ENCODE measurements at regions not wholly inside any gene's neighbourhood (a gene's known extent, or its start where the extent isn't known, plus 50 kb on each side); places are given as distances from the start of the nearest gene placed in this dataset.
"Not testable (repeated sequence)": the region's sequence is repeated elsewhere in the genome, so short reads cannot be mapped to it uniquely, and the experiment has no call there.

DNA sequence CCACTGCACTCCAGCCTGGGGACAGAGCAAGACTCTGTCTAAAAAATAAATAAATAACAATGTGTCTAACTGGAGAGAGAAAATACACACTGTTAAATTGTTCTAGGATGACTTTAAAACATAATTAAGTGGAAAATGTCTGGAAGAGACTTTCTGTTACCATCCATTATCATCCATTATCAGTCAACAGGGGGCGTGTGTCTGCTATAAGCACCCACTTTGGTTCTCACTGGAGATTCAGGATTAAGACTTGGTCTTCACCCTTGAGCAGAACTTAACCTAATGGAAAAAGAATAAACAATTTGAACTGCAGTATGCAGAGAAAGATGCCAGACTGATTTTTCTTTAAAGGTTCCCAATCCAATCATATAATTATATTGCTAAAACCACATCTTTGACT, 999.8 kb upstream of the GYPC start:
- intact Hi-C loops (cut with DNase I): no loop called here
- no peak for DNase-seq (ENCODE audit: low spot score)

DNA sequence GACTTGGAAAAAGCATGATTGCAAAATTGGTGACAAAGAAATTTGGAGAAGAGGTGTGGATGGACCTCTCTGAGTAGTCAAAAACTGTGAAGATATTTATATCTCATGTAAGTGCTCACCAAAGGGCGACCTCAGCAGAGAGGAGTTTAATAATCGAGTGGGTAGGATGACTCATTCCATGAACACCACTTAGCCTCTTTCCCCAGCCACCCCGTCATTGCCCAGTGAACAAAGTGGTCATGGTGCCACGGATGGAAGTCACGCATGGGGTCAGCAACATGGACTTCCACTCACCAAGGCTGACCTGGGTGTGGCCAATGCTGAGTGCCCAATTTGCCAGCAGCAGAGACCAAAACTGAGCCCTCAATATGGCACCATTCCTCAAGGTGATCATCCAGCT, 997.4 kb upstream of the GYPC start:
- no peak for DNase-seq (ENCODE audit: low spot score)
- intact Hi-C loops (cut with DNase I): no loop called here

DNA sequence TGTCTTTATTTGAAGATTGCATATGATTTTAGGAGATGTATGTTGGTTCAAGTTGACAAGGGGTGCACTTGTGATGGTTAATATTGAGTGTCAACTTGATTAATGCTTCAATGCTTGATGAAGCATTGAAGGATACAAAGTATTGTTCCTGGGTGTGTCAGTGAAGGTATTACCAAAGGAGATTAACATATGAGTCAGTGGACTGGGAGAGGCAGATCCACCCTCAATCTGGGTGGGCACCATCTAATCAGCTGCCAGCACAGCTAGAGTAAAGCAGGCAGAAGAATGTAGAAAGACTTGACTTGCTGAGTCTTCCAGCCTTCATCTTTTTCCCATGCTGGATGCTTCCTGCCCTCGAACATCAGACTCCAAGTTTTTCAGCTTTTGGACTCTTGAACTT, 995.6 kb upstream of the GYPC start:
- DNase-seq (ENCODE audit: low spot score); intact Hi-C loops (cut with DNase I): not testable (repeated sequence)

GRCh38 chr2:125667630-125668029, 988.3 kb upstream of the GYPC start:
- intact Hi-C loops (cut with DNase I): no loop called here
- no peak for DNase-seq (ENCODE audit: low spot score)

GRCh38 chr2:125679903-125680302, 976.1 kb upstream of the GYPC start:
- intact Hi-C loops (cut with DNase I): no loop called here
- DNase-seq (ENCODE audit: low spot score): no peak

DNA sequence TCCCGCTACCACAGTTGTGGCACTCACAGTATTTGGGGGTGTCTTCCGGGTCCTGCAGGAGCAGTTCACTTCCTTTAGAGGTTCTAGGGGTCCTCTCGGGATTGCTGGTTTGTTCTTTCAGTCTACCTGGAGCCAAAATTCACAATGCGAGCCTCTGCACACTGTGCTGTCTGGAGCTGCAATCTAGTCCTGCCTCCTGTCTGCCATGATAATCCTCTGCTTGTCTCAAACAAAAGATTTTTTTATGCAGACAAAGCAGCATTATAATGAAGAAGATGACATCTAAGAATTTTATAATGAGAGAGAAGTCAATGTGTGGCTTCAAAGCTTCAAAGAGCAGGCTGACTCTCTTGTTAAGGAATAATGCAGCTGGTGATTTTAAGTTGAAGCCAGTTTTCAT, 975.1 kb upstream of the GYPC start:
- intact Hi-C loops (cut with DNase I): no loop called here
- DNase-seq (ENCODE audit: low spot score): no peak

GRCh38 chr2:125681576-125681975, 974.4 kb upstream of the GYPC start:
- DNase-seq (ENCODE audit: low spot score): no peak
- intact Hi-C loops (cut with DNase I): no loop called here

- no peak for DNase-seq (ENCODE audit: low spot score)
- intact Hi-C loops (cut with DNase I): no loop called here
Measured at GRCh38 chr2:125681976-125682805, 973.8 kb upstream of the GYPC start.

DNA sequence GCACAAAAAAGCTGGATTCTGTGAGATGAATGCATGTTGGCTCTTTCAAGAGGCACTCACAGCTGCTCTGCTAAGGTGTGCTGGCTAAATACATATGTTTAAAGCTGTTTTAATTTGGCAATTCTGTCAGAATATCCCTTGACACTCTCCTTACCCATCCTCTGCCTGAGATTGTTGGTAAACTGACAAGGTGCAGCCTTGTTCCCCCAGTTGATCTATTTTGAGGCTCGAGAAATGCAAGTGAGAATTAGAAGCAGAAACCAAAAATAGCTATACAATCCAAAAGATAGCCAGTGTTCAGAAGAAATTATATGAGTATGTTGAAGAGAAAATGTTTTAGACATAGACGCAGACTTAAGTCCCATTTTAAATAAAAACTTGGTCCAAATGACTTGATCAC, 971.7 kb upstream of the GYPC start:
- DNase-seq (ENCODE audit: low spot score): no peak
- intact Hi-C loops (cut with DNase I): no loop called here

GRCh38 chr2:125684932-125685331, 971.0 kb upstream of the GYPC start:
- intact Hi-C loops (cut with DNase I): no loop called here
- DNase-seq (ENCODE audit: low spot score): no peak

DNA sequence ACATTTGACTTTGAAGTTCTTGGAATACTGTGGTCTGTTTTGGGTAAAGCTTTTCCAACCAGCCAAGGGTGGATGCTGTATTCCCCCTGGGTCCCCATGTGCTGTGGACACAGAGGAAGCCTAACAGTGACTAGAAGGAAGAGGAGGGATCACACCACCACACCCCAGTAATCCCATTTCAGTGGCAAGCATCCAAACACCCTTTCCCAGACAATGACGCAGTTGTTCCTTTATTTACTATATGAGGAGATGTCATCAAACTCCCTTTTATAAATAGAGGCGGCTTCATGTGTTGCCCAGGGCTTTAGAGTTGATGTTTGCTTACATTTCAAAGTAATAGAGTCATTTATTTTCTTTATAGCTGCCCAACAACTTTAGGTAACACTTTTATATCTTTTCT, 959.4 kb upstream of the GYPC start:
- no peak for DNase-seq (ENCODE audit: low spot score)
- intact Hi-C loops (cut with DNase I): no loop called here

- intact Hi-C loops (cut with DNase I): no loop called here
- DNase-seq (ENCODE audit: low spot score): no peak
Measured at GRCh38 chr2:125698280-125698679, 957.7 kb upstream of the GYPC start.

DNA sequence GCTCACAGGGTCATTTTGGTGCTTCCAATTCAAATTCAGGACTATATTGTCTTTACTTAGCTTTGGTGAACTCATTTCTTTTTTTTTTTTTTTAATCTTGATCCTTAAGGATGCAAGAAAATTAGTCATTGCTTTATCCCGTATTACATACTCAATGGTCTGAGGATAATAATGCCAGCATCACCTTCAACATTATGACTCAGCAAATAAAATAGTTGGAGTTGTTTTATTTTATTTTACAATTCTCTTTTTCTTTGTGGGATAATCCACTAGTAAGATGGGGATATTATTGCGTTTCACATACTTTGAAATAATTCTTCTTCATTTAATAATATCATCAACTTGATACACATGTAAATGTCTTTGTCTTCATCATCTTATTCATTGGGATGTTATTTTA, 954.9 kb upstream of the GYPC start:
- intact Hi-C loops (cut with DNase I): no loop called here

DNA sequence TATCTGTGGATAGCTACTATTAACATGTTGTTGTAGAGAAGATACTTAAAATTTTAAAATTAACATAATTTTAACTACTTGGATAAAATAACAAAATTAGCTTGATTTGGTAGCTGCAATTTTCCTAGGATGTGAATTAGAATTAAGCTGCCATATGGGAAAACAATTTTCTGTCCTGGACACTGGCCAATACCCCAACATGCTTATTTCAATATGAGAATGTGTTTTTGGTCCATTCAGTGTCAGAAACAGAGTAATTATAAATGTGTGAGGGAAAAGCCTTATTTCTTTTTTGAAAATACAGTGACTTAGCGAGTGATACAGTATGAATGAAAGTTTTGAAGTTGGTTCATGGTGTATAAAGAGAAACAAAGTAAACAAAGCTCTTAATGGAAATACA, 948.3 kb upstream of the GYPC start:
- intact Hi-C loops (cut with DNase I): no loop called here
- DNase-seq (ENCODE audit: low spot score): no peak

More for the DNA sequence above, 954.9 kb upstream of the GYPC start:
- no peak for DNase-seq (ENCODE audit: low spot score)

- intact Hi-C loops (cut with DNase I): no loop called here
- no peak for DNase-seq (ENCODE audit: low spot score)
Measured at GRCh38 chr2:125710561-125710960, 945.4 kb upstream of the GYPC start.

DNA sequence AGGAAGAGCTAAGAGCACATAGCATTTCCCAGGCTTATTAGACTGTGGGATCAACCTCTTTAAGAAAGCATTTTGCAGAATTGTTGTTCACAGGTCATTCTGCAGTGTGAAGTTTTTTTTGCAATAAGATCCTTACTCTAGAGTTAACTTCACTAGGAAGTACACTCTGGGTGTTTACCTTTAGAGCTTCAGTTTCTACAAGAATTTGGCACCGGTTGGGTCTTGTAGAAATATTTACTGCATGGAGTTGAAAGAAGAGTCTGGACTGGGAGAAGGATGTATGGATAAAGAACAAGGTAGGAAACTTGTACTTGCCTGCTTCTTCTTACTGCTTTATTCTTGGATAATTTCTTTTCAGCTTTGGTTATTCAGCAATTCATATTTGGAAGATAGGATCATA, 944.9 kb upstream of the GYPC start:
- intact Hi-C loops (cut with DNase I): no loop called here
- DNase-seq (ENCODE audit: low spot score): no peak

DNA sequence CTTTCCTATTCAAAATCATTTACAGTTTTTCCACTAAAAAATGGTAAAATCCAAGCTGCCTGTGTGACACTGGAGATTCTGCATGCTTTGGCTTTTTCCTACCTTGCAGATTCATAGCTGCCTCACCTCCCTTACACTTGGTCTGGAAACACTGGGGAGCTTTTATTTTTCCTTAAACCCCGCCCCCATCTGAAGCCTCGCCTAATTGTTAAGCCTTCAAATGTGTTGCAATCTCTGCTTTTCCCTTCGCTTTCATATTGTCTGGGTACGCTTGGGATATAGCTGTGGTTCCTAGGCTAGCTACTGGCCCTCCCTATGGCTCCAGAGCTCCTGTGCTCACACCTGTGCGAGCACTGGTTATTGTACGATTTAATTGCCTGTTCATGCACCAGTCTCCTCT, 942.4 kb upstream of the GYPC start:
- intact Hi-C loops (cut with DNase I): no loop called here
- DNase-seq (ENCODE audit: low spot score): no peak

DNA sequence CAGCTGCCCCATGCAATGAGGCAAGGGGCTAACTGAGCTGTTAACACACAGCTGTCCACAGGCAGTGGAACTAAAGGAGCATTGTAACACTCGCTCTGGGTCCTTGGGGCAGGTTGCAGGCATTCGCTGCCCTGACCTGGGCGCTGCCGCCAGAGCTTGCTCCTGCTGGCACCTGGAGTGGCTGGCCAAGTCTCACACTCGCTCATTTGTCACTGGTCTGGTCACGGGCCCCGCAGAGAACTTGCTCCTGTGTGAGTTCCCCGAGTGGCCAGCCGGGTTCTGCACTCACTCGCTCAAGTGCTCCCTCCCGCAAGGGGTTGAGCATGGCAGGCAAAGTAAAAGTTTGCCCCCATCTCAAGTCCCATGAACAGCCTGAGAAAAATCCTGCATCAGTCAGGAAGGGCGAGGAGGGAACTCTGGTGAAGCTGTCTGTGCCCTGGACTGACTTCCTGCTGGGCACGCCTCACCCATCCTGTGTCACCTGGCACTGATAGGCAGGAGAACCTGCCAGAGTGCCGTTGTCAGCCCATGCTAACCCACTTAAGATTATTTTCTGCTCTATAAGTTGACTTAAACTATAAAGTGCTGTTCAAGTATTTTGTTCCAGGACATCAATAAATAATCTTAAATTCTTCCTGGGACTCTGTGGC, 934.8 kb upstream of the GYPC start:
- intact Hi-C loops (cut with DNase I): no loop called here
- no peak for DNase-seq (ENCODE audit: low spot score)

GRCh38 chr2:125730921-125731320, 925.0 kb upstream of the GYPC start:
- DNase-seq (ENCODE audit: low spot score): no peak
- intact Hi-C loops (cut with DNase I): no loop called here

- intact Hi-C loops (cut with DNase I): no loop called here
Measured at GRCh38 chr2:125736306-125736705, 919.7 kb upstream of the GYPC start.

DNA sequence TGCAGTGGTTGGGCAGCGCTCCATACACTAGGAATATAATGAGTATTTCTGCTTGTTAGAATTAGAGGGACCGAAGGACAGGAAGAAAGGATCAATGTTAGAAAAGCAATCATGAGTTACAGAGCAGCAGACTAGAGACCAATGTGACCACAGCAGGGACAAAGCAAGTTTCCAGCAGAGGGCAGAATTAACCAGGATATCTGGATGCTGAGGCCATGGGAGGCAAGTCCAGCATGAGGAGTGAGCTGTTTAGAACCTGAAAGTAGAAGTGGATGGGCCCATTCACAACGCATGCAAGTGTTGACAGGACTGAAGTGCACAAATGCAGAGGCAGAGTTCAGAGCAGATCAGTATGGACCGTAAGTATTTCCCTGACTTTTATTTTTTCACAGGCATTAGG, 910.4 kb upstream of the GYPC start:
- no peak for DNase-seq (ENCODE audit: low spot score)
- intact Hi-C loops (cut with DNase I): loop anchor here (5.0 to 10.0 kb wide), 2 partner anchors 1032 to 1229 kb away; no protein-coding TSS in a partner anchor

More at GRCh38 chr2:125736306-125736705, 919.7 kb upstream of the GYPC start:
- DNase-seq (ENCODE audit: low spot score): no peak
